ENCODE measurements at regions not wholly inside any gene's neighbourhood (a gene's known extent, or its start where the extent isn't known, plus 50 kb on each side); places are given as distances from the start of the nearest gene placed in this dataset.

DNA sequence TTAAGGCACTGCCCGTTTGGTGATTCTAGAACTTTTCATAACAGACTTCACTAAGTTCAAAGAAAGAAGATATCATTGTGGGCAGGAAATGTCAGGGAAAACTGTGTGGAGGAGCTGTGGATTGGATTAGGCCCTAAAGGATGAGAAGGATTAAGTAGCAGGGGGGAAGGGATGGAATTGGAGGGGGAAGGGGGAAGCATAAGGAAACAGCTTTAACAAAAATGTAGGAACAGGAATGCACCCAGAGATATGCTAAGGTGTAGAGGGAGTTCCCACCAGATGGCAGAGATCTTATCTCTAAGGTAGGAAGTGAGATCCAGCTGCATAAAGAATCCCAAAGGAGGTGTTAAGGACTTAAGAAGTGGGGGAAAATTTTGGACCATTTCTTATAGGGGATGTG, 114.5 kb downstream of the LARP7 start:
- Histone ChIP-seq H3K4me3 (ENCODE audit: low read length) (no peak overlapping the region), H3K27ac (ENCODE audit: low read length) (no peak overlapping the region), H3K9me3 (ENCODE audit: low read length) (no peaks in the 10 kb centered on the region), H3K4me2 (ENCODE audit: low read length) (no peak overlapping the region), H3K27me3 (ENCODE audit: insufficient read depth, low read depth, low read length) (no peaks in the 10 kb centered on the region), H3F3A (ENCODE audit: insufficient read depth, low read length, poor library complexity, severe bottlenecking) (no peaks in the 10 kb centered on the region), H3K9me2 (ENCODE audit: insufficient read depth, low read length) (no peaks in the 10 kb centered on the region), H3K79me2 (replicated peaks; ENCODE audit: insufficient read depth, low read length) (no peaks in the 10 kb centered on the region), H3K9ac (ENCODE audit: low read length) (no peak overlapping the region), H3K36me3 (ENCODE audit: insufficient read depth, low read length) (no peaks in the 10 kb centered on the region), H2AFZ (ENCODE audit: low read depth, low read length) (no peak overlapping the region), H4K20me1 (ENCODE audit: insufficient read depth) (no peaks in the 10 kb centered on the region)
- no peak for TF ChIP-seq EP300 (conservative IDR thresholded peaks at IDR 0.05; ENCODE audit: poor library complexity, severe bottlenecking)
- no peak for TF ChIP-seq SMC3 (conservative IDR thresholded peaks at IDR 0.05; ENCODE audit: poor library complexity)
- TF ChIP-seq EZH2 (IDR thresholded peaks at IDR 0.05; ENCODE audit: borderline replicate concordance, insufficient read depth, low read length, poor library complexity, severe bottlenecking): no peak
- no peak for TF ChIP-seq MXI1 (conservative IDR thresholded peaks at IDR 0.05; ENCODE audit: poor library complexity, severe bottlenecking)
- no peak for TF ChIP-seq POLR2AphosphoS5 (IDR thresholded peaks at IDR 0.05)
- no peak for TF ChIP-seq RAD21 (conservative IDR thresholded peaks at IDR 0.05)
- TF ChIP-seq, protein P1, sequence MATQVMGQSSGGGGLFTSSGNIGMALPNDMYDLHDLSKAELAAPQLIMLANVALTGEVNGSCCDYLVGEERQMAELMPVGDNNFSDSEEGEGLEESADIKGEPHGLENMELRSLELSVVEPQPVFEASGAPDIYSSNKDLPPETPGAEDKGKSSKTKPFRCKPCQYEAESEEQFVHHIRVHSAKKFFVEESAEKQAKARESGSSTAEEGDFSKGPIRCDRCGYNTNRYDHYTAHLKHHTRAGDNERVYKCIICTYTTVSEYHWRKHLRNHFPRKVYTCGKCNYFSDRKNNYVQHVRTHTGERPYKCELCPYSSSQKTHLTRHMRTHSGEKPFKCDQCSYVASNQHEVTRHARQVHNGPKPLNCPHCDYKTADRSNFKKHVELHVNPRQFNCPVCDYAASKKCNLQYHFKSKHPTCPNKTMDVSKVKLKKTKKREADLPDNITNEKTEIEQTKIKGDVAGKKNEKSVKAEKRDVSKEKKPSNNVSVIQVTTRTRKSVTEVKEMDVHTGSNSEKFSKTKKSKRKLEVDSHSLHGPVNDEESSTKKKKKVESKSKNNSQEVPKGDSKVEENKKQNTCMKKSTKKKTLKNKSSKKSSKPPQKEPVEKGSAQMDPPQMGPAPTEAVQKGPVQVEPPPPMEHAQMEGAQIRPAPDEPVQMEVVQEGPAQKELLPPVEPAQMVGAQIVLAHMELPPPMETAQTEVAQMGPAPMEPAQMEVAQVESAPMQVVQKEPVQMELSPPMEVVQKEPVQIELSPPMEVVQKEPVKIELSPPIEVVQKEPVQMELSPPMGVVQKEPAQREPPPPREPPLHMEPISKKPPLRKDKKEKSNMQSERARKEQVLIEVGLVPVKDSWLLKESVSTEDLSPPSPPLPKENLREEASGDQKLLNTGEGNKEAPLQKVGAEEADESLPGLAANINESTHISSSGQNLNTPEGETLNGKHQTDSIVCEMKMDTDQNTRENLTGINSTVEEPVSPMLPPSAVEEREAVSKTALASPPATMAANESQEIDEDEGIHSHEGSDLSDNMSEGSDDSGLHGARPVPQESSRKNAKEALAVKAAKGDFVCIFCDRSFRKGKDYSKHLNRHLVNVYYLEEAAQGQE (IDR thresholded peaks at IDR 0.05; ENCODE audit: borderline replicate concordance): no peak
- no peak for TF ChIP-seq TAF1 (IDR thresholded peaks at IDR 0.05; ENCODE audit: low read depth)
- TF ChIP-seq, protein P2, sequence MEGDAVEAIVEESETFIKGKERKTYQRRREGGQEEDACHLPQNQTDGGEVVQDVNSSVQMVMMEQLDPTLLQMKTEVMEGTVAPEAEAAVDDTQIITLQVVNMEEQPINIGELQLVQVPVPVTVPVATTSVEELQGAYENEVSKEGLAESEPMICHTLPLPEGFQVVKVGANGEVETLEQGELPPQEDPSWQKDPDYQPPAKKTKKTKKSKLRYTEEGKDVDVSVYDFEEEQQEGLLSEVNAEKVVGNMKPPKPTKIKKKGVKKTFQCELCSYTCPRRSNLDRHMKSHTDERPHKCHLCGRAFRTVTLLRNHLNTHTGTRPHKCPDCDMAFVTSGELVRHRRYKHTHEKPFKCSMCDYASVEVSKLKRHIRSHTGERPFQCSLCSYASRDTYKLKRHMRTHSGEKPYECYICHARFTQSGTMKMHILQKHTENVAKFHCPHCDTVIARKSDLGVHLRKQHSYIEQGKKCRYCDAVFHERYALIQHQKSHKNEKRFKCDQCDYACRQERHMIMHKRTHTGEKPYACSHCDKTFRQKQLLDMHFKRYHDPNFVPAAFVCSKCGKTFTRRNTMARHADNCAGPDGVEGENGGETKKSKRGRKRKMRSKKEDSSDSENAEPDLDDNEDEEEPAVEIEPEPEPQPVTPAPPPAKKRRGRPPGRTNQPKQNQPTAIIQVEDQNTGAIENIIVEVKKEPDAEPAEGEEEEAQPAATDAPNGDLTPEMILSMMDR (IDR thresholded peaks at IDR 0.05; ENCODE audit: poor library complexity, severe bottlenecking): no peak

DNA sequence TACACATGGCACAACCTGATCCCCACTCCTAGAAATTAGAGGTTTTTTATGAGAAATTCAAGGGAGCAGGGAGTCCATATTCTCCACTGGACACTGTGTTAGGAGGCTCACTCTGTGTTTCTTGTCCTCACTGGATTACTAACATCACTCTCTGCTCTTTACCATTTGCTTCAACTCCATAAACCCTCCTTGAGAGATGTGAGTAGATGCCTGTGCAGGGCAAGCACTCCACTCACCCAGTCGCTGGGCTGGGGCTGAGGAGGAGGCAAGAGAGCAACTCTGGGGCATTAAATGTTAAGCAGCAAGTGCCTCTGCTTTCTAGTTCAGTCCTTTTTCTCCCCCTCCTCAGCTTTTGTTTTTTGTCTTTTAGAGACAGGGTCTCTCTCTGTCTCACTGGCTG, 115.1 kb downstream of the LARP7 start:
- Histone ChIP-seq H4K20me1 (ENCODE audit: insufficient read depth) (no peaks in the 10 kb centered on the region), H3F3A (ENCODE audit: insufficient read depth, low read length, poor library complexity, severe bottlenecking) (no peaks in the 10 kb centered on the region), H3K9me3 (ENCODE audit: low read length) (no peaks in the 10 kb centered on the region), H3K27ac (ENCODE audit: low read length) (no peak overlapping the region), H3K4me3 (ENCODE audit: low read length) (no peak overlapping the region), H3K36me3 (ENCODE audit: insufficient read depth, low read length) (no peaks in the 10 kb centered on the region), H3K9me2 (ENCODE audit: insufficient read depth, low read length) (no peaks in the 10 kb centered on the region), H3K79me2 (replicated peaks; ENCODE audit: insufficient read depth, low read length) (no peaks in the 10 kb centered on the region), H2AFZ (ENCODE audit: low read depth, low read length) (no peak overlapping the region), H3K27me3 (ENCODE audit: insufficient read depth, low read depth, low read length) (no peaks in the 10 kb centered on the region), H3K4me2 (ENCODE audit: low read length) (no peak overlapping the region), H3K9ac (ENCODE audit: low read length) (no peak overlapping the region)
- TF ChIP-seq POLR2AphosphoS5 (IDR thresholded peaks at IDR 0.05) (no peak), EP300 (conservative IDR thresholded peaks at IDR 0.05; ENCODE audit: poor library complexity, severe bottlenecking) (no peak), MXI1 (conservative IDR thresholded peaks at IDR 0.05; ENCODE audit: poor library complexity, severe bottlenecking) (no peak), RAD21 (conservative IDR thresholded peaks at IDR 0.05) (no peak), SMC3 (conservative IDR thresholded peaks at IDR 0.05; ENCODE audit: poor library complexity) (no peak), EZH2 (IDR thresholded peaks at IDR 0.05; ENCODE audit: borderline replicate concordance, insufficient read depth, low read length, poor library complexity, severe bottlenecking) (no peak), TAF1 (IDR thresholded peaks at IDR 0.05; ENCODE audit: low read depth) (no peak)
- TF ChIP-seq, protein P1 (IDR thresholded peaks at IDR 0.05; ENCODE audit: borderline replicate concordance): no peak
- TF ChIP-seq, protein P2 (IDR thresholded peaks at IDR 0.05; ENCODE audit: poor library complexity, severe bottlenecking): no peak

All from neural cell (in vitro differentiated cells).